ENCODE measurements at regions not wholly inside any gene's neighbourhood (a gene's known extent, or its start where the extent isn't known, plus 50 kb on each side); places are given as distances from the start of the nearest gene placed in this dataset.

DNA sequence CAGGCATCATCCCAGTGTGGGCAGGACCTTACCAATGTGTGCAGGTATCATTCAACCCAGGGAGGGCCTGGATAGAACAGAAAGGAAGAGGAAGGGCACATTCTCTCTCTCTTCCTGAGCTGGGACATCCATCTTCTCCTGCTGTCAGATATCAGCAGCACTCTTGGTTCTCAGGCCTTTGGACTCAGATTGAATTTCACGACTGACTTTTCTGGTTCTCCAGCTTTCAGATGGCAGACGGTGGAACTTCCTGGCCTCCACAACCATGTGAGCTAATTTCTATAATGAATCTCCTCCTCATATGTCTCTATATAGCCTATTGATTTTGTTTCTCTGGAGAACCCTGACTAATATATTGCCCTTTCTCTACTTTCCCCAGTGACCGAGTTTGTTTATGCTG lies 77.3 kb downstream of the OLFM4 start:
- TF ChIP-seq CTCF (IDR thresholded peaks at IDR 0.05) (no peak), POLR2A (IDR thresholded peaks at IDR 0.05) (no peak)

Measured in esophagus squamous epithelium (tissue), 4 donors.